H9 (cell line): ENCODE measurements at regions not wholly inside any gene's neighbourhood (a gene's known extent, or its start where the extent isn't known, plus 50 kb on each side); places are given as distances from the start of the nearest gene placed in this dataset.

Experiments
- DNase-seq: peaks from one replicate; pipeline ENCODE4 v3.0.0-alpha.2; 2017
- H2AFZ ChIP-seq: one replicate; pipeline ENCODE4 v1.6.1; 2013; ENCODE audit warnings: mild to moderate bottlenecking, low read length, control low read depth, moderate library complexity
- H2AK5ac ChIP-seq: 2 replicates; pipeline ENCODE4 v1.6.1; 2013; ENCODE audit warnings: low read length, control low read depth, mixed read lengths; ENCODE audit not compliant: insufficient read length
- H2BK120ac ChIP-seq: one replicate; pipeline ENCODE4 v1.6.1; 2013; ENCODE audit warnings: low read depth, mild to moderate bottlenecking, low read length, control low read depth, inconsistent platforms; ENCODE audit not compliant: poor library complexity, severe bottlenecking
- H2BK12ac ChIP-seq: 2 replicates; pipeline ENCODE4 v1.6.1; 2013; ENCODE audit warnings: low read length, control low read depth, mixed read lengths, low read depth; ENCODE audit not compliant: insufficient read length
- H2BK15ac ChIP-seq: 2 replicates; pipeline ENCODE4 v1.6.1; 2013; ENCODE audit warnings: low read depth, low read length, control low read depth
- H2BK20ac ChIP-seq: one replicate; pipeline ENCODE4 v1.6.1; 2013; ENCODE audit warnings: low read depth, mild to moderate bottlenecking, low read length, control low read depth, inconsistent platforms; ENCODE audit not compliant: poor library complexity, severe bottlenecking
- H2BK5ac ChIP-seq: 2 replicates; pipeline ENCODE4 v1.6.1; 2013; ENCODE audit warnings: low read length, control low read depth, mixed read lengths; ENCODE audit not compliant: insufficient read length
- H3K14ac ChIP-seq: 2 replicates; pipeline ENCODE4 v1.6.1; 2013; ENCODE audit warnings: low read length, control low read depth; ENCODE audit not compliant: insufficient read depth
- H3K18ac ChIP-seq: 2 replicates; pipeline ENCODE4 v1.6.1; 2013; ENCODE audit warnings: low read depth, mild to moderate bottlenecking, mixed read lengths, low read length, control low read depth; ENCODE audit not compliant: insufficient read length
- H3K23ac ChIP-seq: 2 replicates; pipeline ENCODE4 v1.6.1; 2013; ENCODE audit warnings: low read length, control low read depth, mixed read lengths, low read depth; ENCODE audit not compliant: insufficient read length
- H3K23me2 ChIP-seq: 2 replicates; pipeline ENCODE4 v1.6.1; 2013; ENCODE audit warnings: low read depth, mild to moderate bottlenecking, mixed read lengths, low read length, control low read depth; ENCODE audit not compliant: insufficient read length, poor library complexity, severe bottlenecking
- H3K27ac ChIP-seq: 2 replicates; pipeline ENCODE4 v1.5.1; 2013; ENCODE audit warnings: low read length, control low read depth, mixed read lengths, low read depth; ENCODE audit not compliant: insufficient read length
- H3K27me3 ChIP-seq: 2 replicates; pipeline ENCODE4 v1.6.1; 2013; ENCODE audit warnings: low read length, control low read depth, inconsistent platforms; ENCODE audit not compliant: insufficient read depth
- H3K4ac ChIP-seq: 2 replicates; pipeline ENCODE4 v1.6.1; 2013; ENCODE audit warnings: low read depth, mild to moderate bottlenecking, control low read depth, inconsistent platforms, low read length, moderate library complexity
- H3K4me1 ChIP-seq: 2 replicates; pipeline ENCODE4 v1.6.1; 2013; ENCODE audit warnings: low read length, control low read depth, inconsistent platforms; ENCODE audit not compliant: insufficient read depth
- H3K4me2 ChIP-seq: 2 replicates; pipeline ENCODE4 v1.6.1; 2013; ENCODE audit warnings: low read length, control low read depth, mixed read lengths; ENCODE audit not compliant: insufficient read length, insufficient read depth
- H3K56ac ChIP-seq: 2 replicates; pipeline ENCODE4 v1.6.1; 2013; ENCODE audit warnings: low read depth, mild to moderate bottlenecking, mixed read lengths, low read length, control low read depth; ENCODE audit not compliant: insufficient read length
- H3K79me1 ChIP-seq: 2 replicates; pipeline ENCODE4 v1.6.1; 2013; ENCODE audit warnings: low read depth, mild to moderate bottlenecking, moderate library complexity, low read length, control low read depth, inconsistent platforms; ENCODE audit not compliant: insufficient read depth, poor library complexity, severe bottlenecking
- H3K79me2 ChIP-seq: 2 replicates; pipeline ENCODE4 v1.6.1; 2013; ENCODE audit warnings: low read length, control low read depth, inconsistent platforms; ENCODE audit not compliant: insufficient read depth
- H3K9ac ChIP-seq: 2 replicates; pipeline ENCODE4 v1.6.1; 2013; ENCODE audit warnings: low read length, control low read depth, mixed read lengths; ENCODE audit not compliant: insufficient read length; ENCODE audit errors: extremely low read depth
- H3K9me3 ChIP-seq: one replicate; pipeline ENCODE4 v1.6.1; 2013; ENCODE audit warnings: low read depth, low read length, inconsistent platforms; ENCODE audit not compliant: control insufficient read depth
- H3T11ph ChIP-seq: one replicate; pipeline ENCODE4 v1.6.1; 2013; ENCODE audit warnings: mild to moderate bottlenecking, low read length, control low read depth, inconsistent platforms
- H4K20me1 ChIP-seq: one replicate; pipeline ENCODE4 v1.6.1; 2013; ENCODE audit not compliant: control insufficient read depth, insufficient read length, insufficient read depth
- H4K5ac ChIP-seq: 2 replicates; pipeline ENCODE4 v1.6.1; 2013; ENCODE audit warnings: low read depth, mild to moderate bottlenecking, mixed read lengths, low read length, control low read depth; ENCODE audit not compliant: insufficient read length
- H4K8ac ChIP-seq: replicated peaks from 2 replicates; pipeline ENCODE4 v1.6.1; 2013; ENCODE audit warnings: low read length, control low read depth, mixed read lengths, low read depth; ENCODE audit not compliant: insufficient read length
- H4K91ac ChIP-seq: 2 replicates; pipeline ENCODE4 v1.6.1; 2013; ENCODE audit warnings: low read depth, mild to moderate bottlenecking, moderate library complexity, mixed read lengths, low read length, control low read depth; ENCODE audit not compliant: insufficient read length
- H3K27ac Mint-ChIP-seq, 3 experiments: 2 replicates in 2 of 3; 3 replicates in 1 of 3; pipeline ENCODE4 v1.8.0; 2020 to 2021; ENCODE audit warnings: mixed read lengths in 3 of 3, mild to moderate bottlenecking in 1 of 3, moderate library complexity in 1 of 3
- H3K27me3 Mint-ChIP-seq: 2 replicates; pipeline ENCODE4 v1.8.0; 2021; ENCODE audit warnings: low read depth, mild to moderate bottlenecking, moderate library complexity, mixed read lengths
- H3K36me3 Mint-ChIP-seq, 3 experiments: 2 replicates in 2 of 3; 3 replicates in 1 of 3; pipeline ENCODE4 v1.8.0; 2020 to 2021; ENCODE audit warnings: low read depth in 3 of 3, mixed read lengths in 3 of 3; ENCODE audit not compliant: insufficient read depth in 1 of 3
- H3K4me1 Mint-ChIP-seq, 2 experiments: 2 replicates each; pipeline ENCODE4 v1.8.0; 2020; ENCODE audit warnings: mixed read lengths in 2 of 2
- H3K4me3 Mint-ChIP-seq, 2 experiments: 2 replicates in 1 of 2; 3 replicates in 1 of 2; pipeline ENCODE4 v1.8.0; 2020 to 2021; ENCODE audit warnings: mild to moderate bottlenecking in 2 of 2, mixed read lengths in 2 of 2, moderate library complexity in 1 of 2
- H3K9me3 Mint-ChIP-seq, 2 experiments: 2 replicates in 1 of 2; 3 replicates in 1 of 2; pipeline ENCODE4 v1.8.0; 2020; ENCODE audit warnings: mild to moderate bottlenecking in 2 of 2, mixed read lengths in 2 of 2, moderate library complexity in 1 of 2
- WGBS: extraction: QIAGEN DNeasy Blood & Tissue Kit; methylation state at CpG from one replicate; pipeline ENCODE4 v1.1.7; 2013; ENCODE audit warnings: missing lambda C conversion rate, low lambda C conversion rate, mixed read lengths; ENCODE audit not compliant: insufficient read length; ENCODE audit errors: extremely low coverage; 5-methylcytosine and 5-hydroxymethylcytosine counted together
- TF ChIP-seq, protein P1 (sequence below): fragments of 200-600 bp; sonication (generic); conservative IDR thresholded peaks from 3 replicates; pipeline ENCODE4 v1.8.0; 2021; ENCODE audit warnings: antibody characterized with exemption, mild to moderate bottlenecking

DNA sequence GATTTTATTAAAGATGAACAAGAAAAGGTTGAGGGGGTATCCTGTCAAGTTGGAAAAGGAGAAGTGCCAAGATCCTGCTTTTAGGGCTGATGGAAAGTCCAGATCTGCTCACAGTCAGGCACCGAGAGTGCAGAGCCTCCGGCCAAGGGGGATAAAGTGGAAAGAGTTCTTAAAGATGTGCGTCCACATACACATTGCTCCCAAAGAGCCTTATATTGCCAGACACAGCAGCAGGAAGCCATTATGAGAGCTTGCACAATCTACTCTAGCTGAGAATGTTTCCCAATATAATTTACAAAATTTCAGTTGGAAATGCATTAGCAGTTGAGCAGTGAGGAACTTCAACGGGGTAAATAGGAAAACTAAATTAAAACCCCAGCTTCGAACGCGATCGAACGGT, 95.6 kb downstream of the SALL1 start:
- Histone ChIP-seq H3K18ac (no peak overlapping the region), H3T11ph (no peak overlapping the region), H4K8ac (no peak overlapping the region), H2BK20ac (no peak overlapping the region), H3K27ac (no peak overlapping the region), H3K79me2 (no peaks in the 10 kb centered on the region), H3K27me3 (no peaks in the 10 kb centered on the region), H2AK5ac (no peak overlapping the region), H3K14ac (no peak overlapping the region), H3K23ac (no peak overlapping the region), H4K91ac (no peak overlapping the region), H3K4me1 (peaks cover 2% of the 10 kb centered on the region; the same call in 1 of the 2 replicates), H2BK15ac (no peak overlapping the region), H2BK120ac (no peak overlapping the region), H3K79me1 (no peaks in the 10 kb centered on the region), H4K20me1 (no peaks in the 10 kb centered on the region), H2BK12ac (no peak overlapping the region), H2BK5ac (no peak overlapping the region), H3K9ac (no peak overlapping the region), H3K4me2 (no peak overlapping the region), H3K56ac (no peak overlapping the region), H3K9me3 (no peaks in the 10 kb centered on the region), H3K4ac (no peak overlapping the region), H3K23me2 (no peaks in the 10 kb centered on the region), H2AFZ (no peak overlapping the region), H4K5ac (no peak overlapping the region)
- WGBS: no CpG with 5 or more reads among the region's 9 CpGs
- TF ChIP-seq, protein P1, sequence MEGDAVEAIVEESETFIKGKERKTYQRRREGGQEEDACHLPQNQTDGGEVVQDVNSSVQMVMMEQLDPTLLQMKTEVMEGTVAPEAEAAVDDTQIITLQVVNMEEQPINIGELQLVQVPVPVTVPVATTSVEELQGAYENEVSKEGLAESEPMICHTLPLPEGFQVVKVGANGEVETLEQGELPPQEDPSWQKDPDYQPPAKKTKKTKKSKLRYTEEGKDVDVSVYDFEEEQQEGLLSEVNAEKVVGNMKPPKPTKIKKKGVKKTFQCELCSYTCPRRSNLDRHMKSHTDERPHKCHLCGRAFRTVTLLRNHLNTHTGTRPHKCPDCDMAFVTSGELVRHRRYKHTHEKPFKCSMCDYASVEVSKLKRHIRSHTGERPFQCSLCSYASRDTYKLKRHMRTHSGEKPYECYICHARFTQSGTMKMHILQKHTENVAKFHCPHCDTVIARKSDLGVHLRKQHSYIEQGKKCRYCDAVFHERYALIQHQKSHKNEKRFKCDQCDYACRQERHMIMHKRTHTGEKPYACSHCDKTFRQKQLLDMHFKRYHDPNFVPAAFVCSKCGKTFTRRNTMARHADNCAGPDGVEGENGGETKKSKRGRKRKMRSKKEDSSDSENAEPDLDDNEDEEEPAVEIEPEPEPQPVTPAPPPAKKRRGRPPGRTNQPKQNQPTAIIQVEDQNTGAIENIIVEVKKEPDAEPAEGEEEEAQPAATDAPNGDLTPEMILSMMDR: no peak
- Mint-ChIP-seq H3K4me1 (peaks cover 0 to 13% of the 10 kb centered on the region in 2 experiments; a peak in 3 of 4 replicates), H3K9me3 (peaks cover 0 to 3% of the 10 kb centered on the region in 2 experiments; a peak in 2 of 5 replicates), H3K36me3 (0 out of 7 replicates have a peak, but pooled peaks cover 0 to 2% (median 0%) of the 10 kb centered on the region in 3 experiments), H3K27ac (no peak overlapping the region), H3K27me3 (peaks cover 22% of the 10 kb centered on the region), H3K4me3 (no peak overlapping the region)
- DNase-seq: no peak
